ENCODE measurements at regions not wholly inside any gene's neighbourhood (a gene's known extent, or its start where the extent isn't known, plus 50 kb on each side); places are given as distances from the start of the nearest gene placed in this dataset.

DNA sequence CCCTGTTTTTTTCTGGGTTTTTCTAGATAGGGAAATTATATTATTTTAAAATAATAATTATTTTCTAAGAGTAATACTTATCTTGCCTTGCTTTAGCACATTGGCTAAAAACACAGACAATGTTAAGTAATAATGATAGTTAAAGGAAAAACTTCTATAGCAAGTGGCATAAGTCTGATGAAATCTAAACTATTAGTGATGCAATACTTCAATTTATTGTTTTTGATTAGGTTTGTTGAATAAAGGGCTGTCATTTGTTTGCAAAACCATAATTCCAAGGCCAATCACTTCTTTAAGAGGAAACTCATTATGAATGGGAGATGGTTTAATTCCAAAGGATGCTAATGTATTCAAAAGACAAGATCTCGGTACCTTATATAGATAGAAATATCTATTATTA lies 293.8 kb upstream of the FBXL7 start:
- no peak for DNase-seq (ENCODE audit: low read depth)

DNA sequence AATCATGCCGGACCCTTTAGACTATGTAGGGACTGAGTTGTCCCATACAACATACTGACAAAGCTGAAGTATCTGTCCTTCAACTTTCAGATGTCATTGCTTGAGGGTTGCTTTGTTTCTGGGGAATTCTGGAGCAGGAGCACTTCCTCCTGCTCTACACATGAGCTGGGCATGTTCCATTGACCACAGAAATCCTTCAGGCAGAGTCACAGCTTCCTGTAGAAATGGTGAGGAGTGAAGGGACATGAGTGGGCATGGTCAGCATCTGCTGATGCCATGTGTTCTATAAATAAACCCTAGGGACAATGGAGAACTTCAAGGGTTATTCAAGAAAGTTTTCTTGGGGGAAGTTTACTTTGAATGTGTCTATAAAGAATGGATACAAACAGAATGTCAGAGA lies 296.6 kb upstream of the FBXL7 start:
- DNase-seq (ENCODE audit: low read depth) = no peak

DNA sequence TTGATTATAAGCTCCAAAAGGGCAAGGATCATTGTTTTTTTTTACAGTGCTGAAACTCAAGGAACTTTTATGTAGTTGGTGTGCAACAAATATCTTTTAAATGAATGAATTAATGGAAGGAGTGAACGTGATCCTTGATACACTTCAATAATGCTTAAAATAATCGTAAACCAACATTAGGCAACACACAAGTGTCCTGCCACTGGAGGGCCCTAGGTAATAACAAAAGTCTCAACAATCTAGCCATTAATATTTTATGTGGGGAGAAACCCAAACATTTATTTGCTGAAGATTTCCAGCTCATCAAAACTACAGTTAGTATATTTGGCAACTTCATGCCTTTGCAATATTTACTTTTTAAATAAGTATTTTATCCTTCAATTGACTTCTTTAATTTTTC lies 309.0 kb upstream of the FBXL7 start:
- DNase-seq (ENCODE audit: low read depth) = no peak

DNA sequence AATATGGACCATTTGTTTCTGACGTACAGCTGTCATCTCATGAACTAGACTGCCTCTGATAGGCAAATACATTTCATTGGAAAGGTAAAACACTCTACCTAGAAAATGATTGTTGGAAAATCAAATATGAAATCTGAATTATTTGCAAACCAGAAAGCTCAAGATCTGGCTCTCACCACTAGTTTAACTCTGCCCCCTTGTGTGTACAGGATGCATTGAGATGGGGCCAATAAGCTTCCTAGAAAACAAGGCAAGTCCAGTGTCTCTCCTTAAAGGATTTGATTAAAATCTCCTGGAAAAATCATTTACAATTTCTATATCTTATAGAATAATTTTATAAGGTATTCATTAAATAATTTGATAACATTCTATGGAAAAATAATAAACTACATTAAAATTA lies 311.9 kb upstream of the ANKH start:
- no peak for DNase-seq (ENCODE audit: low read depth)

DNA sequence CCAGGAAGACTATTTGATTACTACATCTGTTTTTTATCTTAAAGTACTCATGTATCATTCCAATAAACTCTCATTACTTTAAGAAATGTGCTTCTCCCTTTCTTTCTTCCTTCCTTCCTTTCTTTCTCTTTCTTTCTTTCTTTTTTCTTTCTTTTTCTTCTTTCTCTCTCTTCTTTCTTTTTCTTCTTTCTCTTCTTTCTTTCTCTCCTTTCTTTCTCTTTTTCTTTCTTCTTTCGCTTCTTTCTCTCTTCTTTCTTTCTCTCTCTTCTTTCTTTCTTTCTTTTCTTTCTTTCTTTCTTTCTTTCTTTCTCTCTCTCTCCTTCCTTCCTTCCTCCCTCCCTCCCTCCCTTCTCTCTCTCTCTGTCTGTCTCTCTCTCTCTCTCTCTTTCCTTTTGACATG lies 298.6 kb upstream of the ANKH start:
- no peak for DNase-seq (ENCODE audit: low read depth)

DNA sequence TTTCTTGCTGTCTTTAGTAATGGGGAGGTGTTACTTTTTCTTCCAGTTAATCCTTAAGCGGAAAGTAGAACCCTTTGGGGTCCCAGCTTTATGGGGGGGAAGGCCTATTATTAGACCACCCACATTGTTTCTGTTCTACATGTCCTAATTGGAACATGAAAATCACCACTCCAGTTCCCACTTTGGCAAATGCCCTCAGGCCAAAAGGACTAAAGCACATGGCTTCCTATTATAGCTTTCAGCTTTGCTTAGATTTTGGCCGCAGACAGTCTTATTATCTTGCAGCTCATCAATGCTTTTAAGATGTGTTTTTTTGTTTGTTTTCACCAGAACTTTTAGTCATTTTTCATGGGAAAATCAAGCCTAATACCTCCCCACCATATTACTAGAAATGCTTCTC lies 296.8 kb upstream of the ANKH start:
- DNase-seq (ENCODE audit: low read depth) = no peak

DNA sequence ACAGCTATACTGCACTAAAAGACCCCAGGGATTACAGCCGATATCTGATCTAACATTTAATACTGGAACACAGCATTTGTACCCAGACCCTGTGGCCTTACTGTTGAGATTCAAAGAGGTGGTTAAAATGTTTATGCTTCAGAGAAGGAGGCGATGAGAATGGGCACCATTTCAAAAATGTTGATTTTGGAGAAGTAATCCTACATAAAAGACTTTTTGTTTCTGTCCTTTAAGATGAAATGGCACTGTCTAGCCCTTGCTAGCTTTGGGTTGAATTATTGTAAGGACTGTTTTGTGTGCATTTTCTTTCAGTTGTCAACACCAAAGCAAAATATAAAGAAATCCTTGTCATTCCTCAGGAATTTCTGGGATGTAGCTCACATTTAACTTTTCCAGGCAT lies 288.5 kb upstream of the ANKH start:
- no peak for DNase-seq (ENCODE audit: low read depth)

DNA sequence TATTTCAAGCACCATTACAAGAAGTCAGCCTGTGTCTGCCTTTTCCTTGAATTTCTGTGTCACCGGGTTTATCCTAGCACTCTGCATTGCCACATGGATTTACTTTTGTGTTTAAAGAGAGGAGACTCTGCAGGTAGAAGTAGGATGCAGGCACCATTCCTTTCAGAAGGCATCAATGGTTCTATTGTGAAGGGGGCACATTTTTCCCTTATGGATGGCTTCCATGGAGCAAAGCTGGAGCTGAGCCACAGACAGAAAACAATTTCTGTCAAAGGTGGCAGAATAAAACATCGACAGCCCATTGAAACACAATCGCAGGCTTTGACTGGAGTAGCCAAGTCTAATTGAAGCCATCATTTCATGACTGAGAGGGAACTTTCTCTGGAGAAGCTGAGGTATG lies 288.0 kb upstream of the ANKH start:
- no peak for DNase-seq (ENCODE audit: low read depth)

DNA sequence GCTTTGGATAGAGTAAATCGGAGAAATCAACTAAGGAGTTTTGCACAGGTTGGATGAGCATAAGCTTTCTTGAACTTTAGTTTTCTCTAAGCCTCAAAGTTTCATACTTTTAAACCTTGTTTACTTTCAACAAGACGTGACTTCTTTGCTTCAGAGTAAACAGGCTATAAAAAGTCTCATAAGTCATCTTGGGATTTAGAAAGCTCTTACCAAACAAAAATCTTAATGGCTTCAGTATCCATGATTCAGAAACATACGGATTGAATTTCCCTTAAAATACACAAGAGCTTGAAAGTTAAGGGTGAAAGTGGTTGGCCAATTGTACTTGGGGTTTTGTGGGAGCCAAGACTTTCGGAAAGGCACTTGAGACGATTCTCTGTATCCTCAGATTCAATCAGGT lies 270.9 kb upstream of the ANKH start:
- DNase-seq (ENCODE audit: low read depth) = no peak

DNA sequence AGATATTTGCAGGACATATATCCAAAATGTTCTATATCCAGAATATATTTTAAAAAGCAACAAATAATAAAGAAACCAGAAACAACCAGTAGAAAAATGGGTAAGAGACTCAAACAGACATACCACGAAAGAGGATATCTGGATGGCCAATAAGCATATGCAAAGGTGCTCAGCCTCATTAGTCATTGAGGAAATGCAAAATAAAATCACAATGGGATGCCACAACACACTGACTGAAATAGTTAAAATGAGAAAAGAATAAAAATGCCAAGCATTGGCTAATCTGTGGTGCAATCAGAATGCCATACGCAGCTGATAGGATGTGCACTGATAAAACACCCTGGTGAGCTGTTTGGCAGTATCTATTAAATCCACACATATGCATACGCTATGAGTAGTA lies 265.8 kb upstream of the ANKH start:
- no peak for DNase-seq (ENCODE audit: low read depth)

DNA sequence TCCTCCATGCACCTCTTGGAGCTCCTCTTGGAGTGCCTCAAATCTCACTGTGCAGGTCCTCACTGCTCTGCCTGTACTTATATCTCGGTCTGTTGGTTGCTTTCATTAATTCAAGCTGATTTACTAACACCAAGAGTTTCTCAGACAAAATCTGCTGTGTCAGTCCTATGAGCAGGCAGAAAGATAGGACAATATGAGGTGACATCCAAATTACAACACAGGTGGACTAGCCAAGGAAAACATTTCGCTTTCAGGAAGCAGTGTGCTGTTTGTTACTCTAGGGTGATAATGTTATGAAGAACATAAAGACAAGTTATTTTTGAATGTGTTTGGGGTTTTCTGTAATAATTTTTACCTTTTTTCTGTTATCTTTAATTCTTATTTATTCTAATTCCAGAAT lies 264.1 kb upstream of the ANKH start:
- DNase-seq (ENCODE audit: low read depth) = no peak

DNA sequence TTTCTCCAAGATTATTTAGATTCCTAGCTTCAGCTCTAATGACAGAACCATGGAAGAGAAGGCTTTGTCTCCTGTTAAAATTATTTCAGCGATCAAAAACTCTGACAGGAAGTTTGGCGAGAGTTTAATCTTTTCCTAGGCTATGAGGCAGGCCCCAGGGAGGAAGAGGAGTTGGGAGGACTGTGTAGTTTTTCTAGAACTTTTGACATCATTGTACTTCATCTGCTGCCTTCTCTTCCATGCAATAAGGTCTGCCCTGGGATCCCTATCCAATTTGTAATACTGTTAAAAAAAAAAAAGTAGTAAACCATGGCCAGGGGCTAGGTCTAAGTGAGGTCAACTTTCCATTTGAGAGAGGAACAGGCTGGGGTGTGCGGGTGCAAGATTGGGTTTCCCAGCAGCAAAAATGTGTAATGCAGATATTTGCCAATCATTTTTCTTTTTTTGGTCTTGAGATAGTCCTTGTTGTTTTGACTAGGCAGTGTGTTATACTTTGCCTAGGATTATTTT lies 261.9 kb upstream of the ANKH start:
- no peak for DNase-seq (ENCODE audit: low read depth)

DNA sequence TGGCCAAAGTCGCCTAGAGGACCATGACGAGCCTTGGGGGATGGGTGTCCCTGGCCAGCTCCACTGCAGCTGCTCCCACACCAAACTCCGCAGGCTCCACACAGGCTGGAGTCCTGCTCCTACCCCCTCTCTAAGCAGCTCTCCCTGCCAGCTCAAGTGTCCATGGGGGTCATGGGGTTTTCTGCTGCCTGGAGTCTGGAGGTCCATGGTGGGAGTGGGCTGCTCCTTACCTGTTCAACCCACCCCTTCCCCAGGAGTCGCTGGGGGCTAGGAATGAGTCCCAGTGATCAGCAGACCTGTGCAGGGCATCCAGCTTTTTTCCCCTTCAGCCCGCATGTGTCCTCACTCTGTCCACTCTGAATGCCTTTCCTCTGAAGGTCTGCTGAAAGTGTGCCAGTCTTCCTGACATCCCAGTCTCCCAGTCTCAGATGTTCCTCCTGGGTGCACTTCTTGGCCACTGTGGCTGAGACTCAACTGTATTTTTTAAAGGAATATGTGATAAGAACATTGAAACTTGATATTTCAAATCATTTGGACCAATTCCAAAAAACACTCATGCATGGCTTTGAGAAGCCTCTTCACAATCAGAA lies 261.3 kb upstream of the ANKH start:
- DNase-seq (ENCODE audit: low read depth) = no peak

DNA sequence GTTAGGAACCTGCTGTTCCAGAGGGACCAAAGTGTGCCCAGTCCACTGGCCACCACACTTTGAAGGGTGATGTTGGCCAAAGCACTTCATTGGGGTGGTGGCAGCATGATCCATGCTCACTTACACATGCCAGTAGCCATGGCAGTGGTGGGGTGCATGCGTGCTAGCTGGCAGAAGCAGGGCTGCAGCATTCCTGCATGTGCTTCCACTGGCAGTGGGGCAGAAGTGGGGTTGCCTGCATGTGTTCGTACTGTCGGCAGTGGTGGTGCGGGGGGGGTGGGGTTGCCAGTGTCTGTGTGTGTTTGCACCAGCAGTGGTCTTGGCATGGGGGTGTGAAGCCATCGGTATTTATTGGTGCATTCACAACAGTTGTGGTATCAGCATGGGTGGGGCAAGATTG lies 260.3 kb upstream of the ANKH start:
- DNase-seq (ENCODE audit: low read depth) = no peak

DNA sequence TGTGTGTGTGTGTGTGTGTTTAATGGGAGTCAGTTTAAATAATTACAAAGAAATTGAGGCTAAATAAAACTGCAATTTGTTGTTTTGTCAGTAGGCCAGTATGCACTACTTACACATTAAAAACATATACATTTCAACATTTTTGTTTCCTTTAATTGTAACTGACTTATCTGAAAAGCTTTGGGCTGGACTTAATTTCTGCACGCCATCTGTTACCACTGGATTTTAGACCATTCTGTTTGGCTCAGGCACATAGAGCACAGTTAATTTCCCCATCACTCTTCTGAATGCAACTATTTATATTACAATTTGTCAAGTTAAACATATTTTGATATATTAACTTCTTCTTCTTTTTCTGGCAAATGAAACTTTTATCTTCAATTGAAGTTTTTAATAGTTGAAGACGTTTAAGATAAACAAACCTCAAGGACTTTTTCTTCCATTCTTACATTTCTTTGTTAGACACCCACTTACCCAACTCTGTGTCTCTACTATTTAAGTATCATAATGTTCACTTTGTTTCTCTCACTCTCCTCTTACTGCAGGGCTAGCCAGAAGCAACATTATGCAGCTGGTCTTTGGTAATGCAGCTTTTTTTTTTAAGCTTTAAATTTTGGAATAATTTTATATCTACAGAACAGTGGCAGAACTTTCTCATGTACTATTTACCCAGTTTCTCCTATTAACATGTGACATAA lies 253.4 kb upstream of the ANKH start:
- DNase-seq (ENCODE audit: low read depth) = no peak

DNA sequence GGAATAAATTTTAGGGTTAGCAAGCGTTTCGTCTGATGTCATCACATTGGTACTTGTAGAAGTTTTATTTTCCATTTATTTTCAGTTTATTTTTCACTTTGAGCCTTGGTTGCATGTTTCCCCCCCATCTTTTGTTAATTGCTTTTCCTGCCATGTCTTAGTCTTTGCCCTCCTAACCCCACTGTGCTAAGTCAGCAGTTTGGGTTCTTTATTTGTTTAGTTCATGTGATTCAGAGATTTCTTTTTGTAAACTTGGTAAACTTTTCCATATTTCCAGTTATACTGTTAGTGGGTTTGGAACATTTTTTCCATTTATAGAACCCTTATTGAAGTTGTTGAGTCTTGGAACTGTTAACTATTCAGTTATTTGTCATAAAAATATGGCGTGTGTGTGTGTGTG lies 252.9 kb upstream of the ANKH start:
- DNase-seq (ENCODE audit: low read depth) = no peak

DNA sequence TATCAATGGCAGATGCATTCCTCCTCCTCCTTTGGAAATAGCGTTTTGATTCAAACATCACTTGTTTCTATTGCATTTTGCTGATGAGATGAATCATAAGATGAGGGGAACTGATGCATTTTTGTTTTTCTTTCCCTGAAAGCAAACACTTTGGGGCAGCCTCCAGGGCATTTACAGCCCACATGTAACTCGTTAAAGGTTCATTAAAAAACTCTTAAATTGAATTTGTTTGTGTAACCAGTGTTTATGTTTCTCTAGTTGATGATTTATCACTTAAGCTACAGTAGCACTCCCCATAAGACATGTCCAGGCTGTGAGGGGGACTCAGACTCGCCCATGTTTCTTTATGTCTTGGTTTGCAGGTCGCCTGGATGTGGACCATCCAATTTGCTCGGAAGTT lies 246.1 kb upstream of the ANKH start:
- DNase-seq (ENCODE audit: low read depth) = no peak

DNA sequence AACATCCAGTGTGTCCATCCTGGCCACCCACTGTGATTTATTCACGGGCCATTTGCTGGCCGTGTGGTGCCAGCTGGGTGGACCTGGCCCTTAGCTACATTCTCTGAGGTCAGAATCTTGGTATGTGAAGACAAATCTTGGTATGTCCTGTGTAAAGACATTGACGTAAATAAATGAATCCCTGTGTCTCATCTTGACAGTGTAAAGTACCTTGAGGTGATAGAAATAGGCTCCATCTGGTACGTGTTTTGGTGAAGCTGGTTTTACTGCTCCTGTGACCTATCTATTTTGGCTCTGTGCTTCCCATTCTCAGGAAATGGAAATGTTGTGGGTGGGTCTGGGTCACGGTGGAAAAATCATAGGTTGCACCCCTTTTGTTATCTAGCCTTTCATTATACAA lies 245.4 kb upstream of the ANKH start:
- no peak for DNase-seq (ENCODE audit: low read depth)

DNA sequence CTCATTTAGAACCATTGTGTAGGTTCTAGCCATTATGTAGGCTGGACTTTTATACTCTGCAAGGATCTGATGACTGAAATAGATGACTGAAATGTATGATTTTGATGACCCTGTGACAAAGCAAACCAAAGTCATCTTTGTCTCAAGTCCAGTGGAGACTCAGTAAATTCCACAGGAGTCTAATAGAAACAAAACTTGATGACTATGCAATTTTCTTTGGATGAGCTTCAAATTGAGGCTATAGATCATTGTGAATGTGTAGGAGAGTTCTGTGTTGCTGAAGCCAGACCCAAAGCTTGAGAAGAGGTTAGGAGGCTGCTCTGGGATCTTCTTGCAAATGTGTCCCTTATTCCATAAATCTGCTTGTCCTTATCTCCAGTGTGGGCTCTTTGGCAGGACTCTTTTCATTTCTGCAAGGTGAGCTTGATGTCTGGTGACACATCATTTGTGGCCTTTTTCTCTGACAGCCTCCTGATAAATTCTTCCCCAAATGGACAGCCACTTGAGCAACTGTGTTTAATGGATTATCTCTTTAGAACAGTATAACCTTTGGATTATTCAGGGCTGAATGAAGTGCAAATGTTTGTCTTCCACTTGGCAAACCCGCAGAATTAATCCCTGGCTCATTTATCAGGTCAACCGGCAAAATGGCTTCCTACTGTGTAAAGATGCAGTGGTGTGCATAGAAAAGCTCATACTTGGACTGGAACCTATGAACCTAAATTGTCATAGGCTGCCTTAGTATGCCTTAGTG lies 235.1 kb upstream of the ANKH start:
- no peak for DNase-seq (ENCODE audit: low read depth)

DNA sequence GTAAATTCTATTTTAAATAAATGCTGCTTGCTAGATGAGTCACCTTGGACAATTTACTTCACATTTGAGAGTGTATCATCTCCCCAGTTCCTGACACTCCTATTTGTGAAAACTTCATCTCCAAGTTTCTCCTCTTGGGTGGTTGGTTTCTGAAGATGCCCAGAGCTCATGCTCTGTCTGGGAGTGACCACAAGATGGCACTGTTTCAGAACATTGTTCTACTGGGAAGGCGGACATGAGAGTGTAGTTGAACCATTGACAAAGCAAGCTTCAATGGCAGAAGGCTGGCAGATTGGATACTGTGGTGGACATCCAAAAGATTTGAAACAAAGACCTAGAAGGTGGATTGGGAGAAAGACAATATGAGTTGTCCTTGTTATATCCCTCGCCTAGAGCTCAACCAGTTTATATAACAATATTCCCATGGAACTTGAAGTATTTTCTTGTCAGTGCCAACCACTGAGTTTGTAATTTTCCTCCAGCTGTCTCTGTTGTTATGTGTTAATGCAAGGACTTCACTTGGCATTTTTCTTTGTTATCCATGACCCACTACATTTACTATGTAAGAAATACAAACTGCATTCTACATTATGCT lies 234.3 kb upstream of the ANKH start:
- DNase-seq (ENCODE audit: low read depth) = no peak

DNA sequence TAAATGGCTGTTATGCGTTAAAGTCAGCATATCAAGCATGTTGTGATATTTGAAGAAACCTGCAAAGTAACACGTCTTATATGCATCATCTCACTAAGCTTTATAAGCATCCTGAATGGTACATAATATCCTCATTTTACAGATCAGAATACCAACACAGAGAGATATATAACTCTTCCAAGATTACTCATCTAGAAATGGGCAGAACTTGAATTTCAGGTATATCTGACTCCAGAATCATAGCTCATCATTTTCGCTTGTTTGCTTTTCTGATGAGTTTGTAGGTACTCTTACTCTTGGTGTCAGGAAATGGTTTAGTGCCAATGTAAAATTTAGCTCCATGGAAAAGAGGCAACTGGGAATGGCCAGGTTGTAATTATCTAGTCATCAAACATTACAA lies 232.3 kb upstream of the ANKH start:
- no peak for DNase-seq (ENCODE audit: low read depth)

DNA sequence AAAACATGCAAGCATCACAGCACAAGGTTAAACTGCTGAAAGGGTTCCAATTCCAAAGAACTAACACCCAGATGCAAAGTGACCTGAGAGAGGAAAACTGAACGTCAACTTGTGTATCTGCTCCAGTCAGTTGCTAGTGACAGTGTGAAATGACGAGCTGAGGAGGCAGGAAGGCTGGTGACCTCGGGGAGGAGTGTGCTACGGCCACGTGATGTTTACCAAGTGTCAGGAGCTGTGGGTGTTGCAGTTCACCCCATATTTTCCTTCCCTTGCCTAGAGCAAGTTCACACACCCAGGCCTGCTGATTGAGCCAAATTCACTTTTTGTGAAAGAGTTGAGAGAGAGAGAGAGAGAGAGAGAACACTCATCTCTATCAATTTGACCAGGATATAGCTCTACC lies 231.6 kb upstream of the ANKH start:
- no peak for DNase-seq (ENCODE audit: low read depth)

DNA sequence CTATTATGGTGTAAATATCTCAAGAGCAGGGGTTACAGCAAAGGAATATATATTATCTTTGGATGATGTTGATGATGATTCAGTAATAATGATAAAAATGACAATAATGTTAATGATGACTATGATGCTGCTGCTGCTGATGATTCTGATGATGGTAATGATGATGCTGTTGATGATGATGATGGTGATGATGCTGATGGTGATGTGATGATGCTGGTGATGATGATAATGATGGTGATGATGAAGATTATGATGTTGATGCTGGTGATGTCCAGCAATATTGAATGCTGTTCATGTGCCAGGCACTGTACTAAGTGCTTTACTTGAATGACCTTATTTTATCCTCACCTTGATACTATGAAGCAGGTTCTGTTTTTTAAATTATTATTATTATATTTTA lies 226.0 kb upstream of the ANKH start:
- DNase-seq (ENCODE audit: low read depth) = no peak
